Mucosa of descending colon (tissue), 3 donors: ENCODE measurements at regions not wholly inside any gene's neighbourhood (a gene's known extent, or its start where the extent isn't known, plus 50 kb on each side); places are given as distances from the start of the nearest gene placed in this dataset.
"Not testable (repeated sequence)": the region's sequence is repeated elsewhere in the genome, so short reads cannot be mapped to it uniquely, and the experiment has no call there.

Source experiments
- ATAC-seq: fragments of 200-7000 bp; cut with Tn5 transposase; one replicate; pipeline ENCODE4 v1.9.1; 2020; ENCODE audit warnings: mild to moderate bottlenecking, moderate library complexity
- DNase-seq, 3 donors: peaks; one replicate each; pipeline ENCODE4 v3.0.0-alpha.2; 2020
- H3K36me3 ChIP-seq: fragments of 200-600 bp; one replicate; pipeline ENCODE4 v1.8.0; 2021; ENCODE audit warnings: low read depth, mild to moderate bottlenecking
- H3K4me1 ChIP-seq: fragments of 200-600 bp; one replicate; pipeline ENCODE4 v1.8.0; 2021; ENCODE audit warnings: low read depth, mild to moderate bottlenecking
- H3K4me3 ChIP-seq: fragments of 200-600 bp; one replicate; pipeline ENCODE4 v1.8.0; 2021; ENCODE audit warnings: mild to moderate bottlenecking
- H3K9me3 ChIP-seq: fragments of 200-600 bp; one replicate; pipeline ENCODE4 v1.8.0; 2021; ENCODE audit warnings: mild to moderate bottlenecking
- CTCF ChIP-seq: fragments of 200-600 bp; IDR thresholded peaks from one replicate; pipeline ENCODE4 v1.8.0; 2022; ENCODE audit warnings: antibody characterized with exemption, mild to moderate bottlenecking
- intact Hi-C, 2 donors: fragments of 100-400 bp; cut with DNase I in 1 of 2; cut with micrococcal nuclease in 1 of 2; formaldehyde crosslinking; loops; one replicate each; pipeline versions ENCODE4 v1.11.0 to v1.11.1; 2022; cut with DNase I, micrococcal nuclease
- donor health status: DM: no; HTN: no; CAD: no; lungs with moderate emphysema.
- donor health status: DM: no; HTN: no; CAD: no.
- donor health status: DM: no; HTN: yes; CAD: no.

GRCh38 chr1:172938681-172939080 lies 112.1 kb downstream of the TNFSF18 start:
- TF ChIP-seq CTCF, result no peak
- no peak for DNase-seq
- intact Hi-C loops, result no loop called here
- Histone ChIP-seq H3K36me3 (no peaks in the 10 kb centered on the region), H3K4me1 (peaks cover 5% of the 10 kb centered on the region), H3K4me3 (no peak overlapping the region), H3K9me3 (no peaks in the 10 kb centered on the region)
- ATAC-seq, result no peak

- no peaks in the 10 kb centered on the region for H3K36me3 ChIP-seq
- no peak for ATAC-seq
- intact Hi-C loops, result no loop called here
- no peaks in the 10 kb centered on the region for H3K4me1 ChIP-seq
- no peak for TF ChIP-seq CTCF
- H3K4me3 ChIP-seq, result no peak overlapping the region
- H3K9me3 ChIP-seq, result no peaks in the 10 kb centered on the region
- no peak for DNase-seq
Measured at GRCh38 chr1:172939475-172939874, 111.3 kb downstream of the TNFSF18 start.

GRCh38 chr1:172940174-172940855 lies 110.4 kb downstream of the TNFSF18 start:
- Histone ChIP-seq H3K4me3 (no peak overlapping the region), H3K36me3 (no peaks in the 10 kb centered on the region), H3K9me3 (no peaks in the 10 kb centered on the region), H3K4me1 (no peaks in the 10 kb centered on the region)
- intact Hi-C loops, result no loop called here
- ATAC-seq (no peak), DNase-seq (no peak)
- no peak for TF ChIP-seq CTCF

- no peak for TF ChIP-seq CTCF
- DNase-seq (no peak), ATAC-seq (no peak)
- intact Hi-C loops, result no loop called here
- no peaks in the 10 kb centered on the region for H3K36me3 ChIP-seq
- no peak overlapping the region for H3K4me3 ChIP-seq
- H3K4me1 ChIP-seq, result no peaks in the 10 kb centered on the region
- no peaks in the 10 kb centered on the region for H3K9me3 ChIP-seq
Measured at GRCh38 chr1:172941471-172941870, 109.3 kb downstream of the TNFSF18 start.

- DNase-seq, result no peak
- no peak for TF ChIP-seq CTCF
- H3K4me1 ChIP-seq, result no peaks in the 10 kb centered on the region
- no peaks in the 10 kb centered on the region for H3K36me3 ChIP-seq
- intact Hi-C loops, result no loop called here
- H3K4me3 ChIP-seq, result no peak overlapping the region
- ATAC-seq, result no peak
- H3K9me3 ChIP-seq, result no peaks in the 10 kb centered on the region
Measured at GRCh38 chr1:172941945-172942344, 108.8 kb downstream of the TNFSF18 start.

GRCh38 chr1:172943138-172943537 lies 107.6 kb downstream of the TNFSF18 start:
- H3K36me3 ChIP-seq, intact Hi-C loops, H3K4me1 ChIP-seq, ATAC-seq, H3K4me3 ChIP-seq, H3K9me3 ChIP-seq, DNase-seq: not testable (repeated sequence)
